Ovary (tissue), 7 donors: ENCODE measurements at regions not wholly inside any gene's neighbourhood (a gene's known extent, or its start where the extent isn't known, plus 50 kb on each side); places are given as distances from the start of the nearest gene placed in this dataset.

ENCODE experiments used
- DNase-seq, 5 donors: peaks; one replicate each; pipeline ENCODE4 v3.0.0-alpha.2; 2019 to 2020
- H3K27ac ChIP-seq, 2 donors: fragments of 200-600 bp; one replicate each; pipeline versions ENCODE4 v1.5.1 to v1.8.0; 2019 to 2022
- H3K27me3 ChIP-seq: fragments of 200-600 bp; one replicate; pipeline ENCODE4 v1.8.0; 2022
- H3K36me3 ChIP-seq: fragments of 200-600 bp; sonication (generic); one replicate; pipeline ENCODE4 v1.5.1; 2019
- H3K4me1 ChIP-seq: one replicate; pipeline ENCODE4 v1.8.1; 2013; ENCODE audit warnings: mild to moderate bottlenecking, moderate library complexity; ENCODE audit not compliant: insufficient read depth
- H3K4me3 ChIP-seq: fragments of 200-600 bp; sonication (generic); one replicate; pipeline ENCODE4 v1.5.1; 2017
- H3K9me3 ChIP-seq, 2 donors: fragments of 200-600 bp in 1 of 2; sonication (generic) in 1 of 2; one replicate each; pipeline versions ENCODE4 v1.5.1 to v1.8.1; 2013 to 2019; ENCODE audit warnings: mild to moderate bottlenecking in 1 of 2, moderate library complexity in 1 of 2
- CTCF ChIP-seq, 3 donors: fragments of 450-650 bp in 2 of 3; fragments of 200-600 bp in 1 of 3; IDR thresholded peaks; one replicate each; pipeline versions ENCODE4 v1.5.1 to v1.8.0; 2016 to 2022; ENCODE audit warnings: antibody characterized with exemption in 3 of 3, mild to moderate bottlenecking in 1 of 3
- EP300 ChIP-seq: sonication (generic); formaldehyde crosslinking; IDR thresholded peaks from one replicate; pipeline ENCODE4 v1.6.1; 2017; ENCODE audit warnings: antibody characterized with exemption
- POLR2A ChIP-seq: fragments of 450-650 bp; IDR thresholded peaks from one replicate; pipeline ENCODE4 v1.6.1; 2017; ENCODE audit warnings: antibody characterized with exemption, mild to moderate bottlenecking, moderate library complexity
- WGBS, 3 donors: extraction: QIAGEN DNeasy Blood & Tissue Kit in 1 of 3; methylation state at CpG; one replicate each; pipeline versions ENCODE4 v1.1.5 to v1.1.7; 2013 to 2017; 5-methylcytosine and 5-hydroxymethylcytosine counted together
- intact Hi-C, 4 donors: fragments of 100-400 bp; cut with DNase I; formaldehyde crosslinking; loops; one replicate each; pipeline versions ENCODE4 v1.11.0 to v1.15.1; 2022 to 2023
- donor health status: DM: no; HTN: no; CAD: no; lungs with moderate emphysema.
- donor health status: DM: no; HTN: no; CAD: no.
- donor health status: Bipolar disorder and iron deficiency.
- donor health status: DM: no; HTN: no; CAD: no.
- donor health status: DM: yes; HTN: yes; CAD: no.

GRCh38 chr6:147677647-147678046 is 169.2 kb downstream of the SAMD5 start:
- intact Hi-C loops = no loop called here
- no peak for DNase-seq
- no peaks in the 10 kb centered on the region for H3K9me3 ChIP-seq
- H3K4me3 ChIP-seq = no peak overlapping the region
- peaks cover 3% of the 10 kb centered on the region for H3K4me1 ChIP-seq
- no peak overlapping the region for H3K27ac ChIP-seq
- WGBS, 3 donors = 72 to 73% (median 73%) methylated on average over 4 of the region's 4 CpGs
- TF ChIP-seq EP300 (no peak), CTCF (IDR thresholded peaks at IDR 0.05) (no peak), POLR2A (no peak)
- H3K36me3 ChIP-seq = no peaks in the 10 kb centered on the region
- no peaks in the 10 kb centered on the region for H3K27me3 ChIP-seq

- intact Hi-C loops = no loop called here
- no peak overlapping the region for H3K4me3 ChIP-seq
- no peaks in the 10 kb centered on the region for H3K9me3 ChIP-seq
- H3K27me3 ChIP-seq = no peaks in the 10 kb centered on the region
- WGBS, 3 donors = 8 to 20% (median 19%) methylated on average over 1 of the region's 1 CpG
- no peaks in the 10 kb centered on the region for H3K36me3 ChIP-seq
- TF ChIP-seq POLR2A (no peak), EP300 (no peak), CTCF (IDR thresholded peaks at IDR 0.05) (no peak)
- no peak for DNase-seq
- H3K4me1 ChIP-seq = peaks cover 3% of the 10 kb centered on the region
- no peak overlapping the region for H3K27ac ChIP-seq
These were observed 169.8 kb downstream of the SAMD5 start for GRCh38 chr6:147678253-147678652.

GRCh38 chr6:147684906-147685305 is 176.4 kb downstream of the SAMD5 start:
- no peak for TF ChIP-seq EP300
- TF ChIP-seq POLR2A = no peak
- TF ChIP-seq CTCF (IDR thresholded peaks at IDR 0.05) = no peak
- intact Hi-C loops = no loop called here
- Histone ChIP-seq H3K9me3 (no peaks in the 10 kb centered on the region), H3K36me3 (no peaks in the 10 kb centered on the region), H3K4me1 (peaks cover 3% of the 10 kb centered on the region), H3K27ac (no peak overlapping the region), H3K4me3 (no peak overlapping the region), H3K27me3 (no peaks in the 10 kb centered on the region)
- 97 to 99% (median 97%) methylated on average over 4 of the region's 4 CpGs for WGBS, 3 donors
- DNase-seq = no peak

- intact Hi-C loops = no loop called here
- TF ChIP-seq POLR2A (no peak), CTCF (IDR thresholded peaks at IDR 0.05) (no peak), EP300 (no peak)
- Histone ChIP-seq H3K27me3 (no peaks in the 10 kb centered on the region), H3K27ac (no peak overlapping the region), H3K36me3 (no peaks in the 10 kb centered on the region), H3K9me3 (no peaks in the 10 kb centered on the region), H3K4me1 (no peaks in the 10 kb centered on the region), H3K4me3 (no peak overlapping the region)
- no peak for DNase-seq
These were observed 180.9 kb downstream of the SAMD5 start for GRCh38 chr6:147689398-147689797.

- no peaks in the 10 kb centered on the region for H3K9me3 ChIP-seq
- 15 to 22% (median 16%) methylated on average over 2 of the region's 2 CpGs for WGBS, 3 donors
- DNase-seq = no peak
- no peaks in the 10 kb centered on the region for H3K36me3 ChIP-seq
- H3K4me1 ChIP-seq = no peaks in the 10 kb centered on the region
- H3K4me3 ChIP-seq = no peak overlapping the region
- TF ChIP-seq CTCF (IDR thresholded peaks at IDR 0.05) = no peak
- no peak for TF ChIP-seq POLR2A
- TF ChIP-seq EP300 = no peak
- intact Hi-C loops = no loop called here
- H3K27ac ChIP-seq = no peak overlapping the region
- H3K27me3 ChIP-seq = no peaks in the 10 kb centered on the region
These were observed 183.0 kb downstream of the SAMD5 start for GRCh38 chr6:147691446-147691845.
